K562 (cell line): ENCODE measurements at regions not wholly inside any gene's neighbourhood (a gene's known extent, or its start where the extent isn't known, plus 50 kb on each side); places are given as distances from the start of the nearest gene placed in this dataset.

Experiments
- ATAC-seq: fragments of 200-7000 bp; cut with Tn5 transposase; 3 replicates; pipeline ENCODE4 v1.9.1; 2020; ENCODE audit warnings: moderate library complexity
- BruUV-seq: library from RNA; stranded (reverse); fragments of 400-500 nt; replicated peaks from 2 replicates; lab custom pipeline; 2021; lab: Mats Ljungman, UMichigan
- CTCF ChIA-PET: fragments of 300-600 bp; formaldehyde crosslinking; extraction: SDS; loops from one replicate; lab custom pipeline; 2021; ENCODE audit warnings: low intra/inter-chr PET ratio; lab: Yijun Ruan, JAX
- POLR2A ChIA-PET: fragments of 300-600, 350-650 bp; sonication (Branson Sonifier 250); formaldehyde crosslinking; extraction: SDS; loops from one replicate; lab custom pipeline; 2021; ENCODE audit warnings: antibody characterized with exemption, inconsistent platforms; lab: Yijun Ruan, JAX
- DNase-seq, 4 experiments: peaks; one replicate each; pipeline versions ENCODE4 v3.0.0 to v3.0.0-alpha.2; 2011 to 2018; ENCODE audit warnings: low spot score in 3 of 4, mixed read lengths in 3 of 4; ENCODE audit errors: extremely low read depth in 1 of 4
- FAIRE-seq: peaks from 2 replicates; lab custom pipeline; 2011; peaks lifted over from hg19 to GRCh38; lab: Jason Lieb, UNC
- H2AFZ ChIP-seq: 2 replicates; pipeline ENCODE4 v1.6.0; 2011; ENCODE audit warnings: low read depth, low read length, control low read depth, inconsistent platforms
- H3K27ac ChIP-seq: fragments of 200-600 bp; 3 replicates; pipeline ENCODE4 v1.8.0; 2011; ENCODE audit warnings: low read depth, mild to moderate bottlenecking, control low read depth, inconsistent platforms, low read length, moderate library complexity, mixed read lengths; ENCODE audit errors: extremely low read depth
- H3K27me3 ChIP-seq, 2 experiments: fragments of 300-600 bp in 1 of 2; 2 replicates in 1 of 2; 3 replicates in 1 of 2; pipeline versions ENCODE4 v1.6.0 to v1.8.0; 2011; ENCODE audit warnings: inconsistent platforms in 2 of 2, low read length in 2 of 2, mild to moderate bottlenecking in 1 of 2, mixed read lengths in 1 of 2, moderate library complexity in 1 of 2; ENCODE audit not compliant: control insufficient read depth in 2 of 2, insufficient read depth in 2 of 2
- H3K36me3 ChIP-seq: fragments of 300-600 bp; 3 replicates; pipeline ENCODE4 v1.8.0; 2011; ENCODE audit warnings: mild to moderate bottlenecking, low read length, inconsistent platforms; ENCODE audit not compliant: control insufficient read depth, insufficient read depth
- H3K4me1 ChIP-seq, 2 experiments: fragments of 200-600 bp in 1 of 2; replicated peaks in 1 of 2; 2 replicates in 1 of 2; 3 replicates in 1 of 2; pipeline versions ENCODE4 v1.5.1 to v1.8.0; 2011; ENCODE audit warnings: inconsistent platforms in 2 of 2, low read length in 2 of 2, mild to moderate bottlenecking in 1 of 2, mixed read lengths in 1 of 2, moderate library complexity in 1 of 2; ENCODE audit not compliant: control insufficient read depth in 2 of 2, insufficient read depth in 2 of 2
- H3K4me2 ChIP-seq: 2 replicates; pipeline ENCODE4 v1.6.1; 2011; ENCODE audit warnings: low read length, control low read depth, inconsistent platforms, mixed read lengths; ENCODE audit not compliant: insufficient read depth
- H3K4me3 ChIP-seq: fragments of 200-600 bp; sonication (generic), shearing (Covaris generic); 2 replicates; pipeline ENCODE4 v1.5.1; 2016; ENCODE audit warnings: control low read depth, inconsistent platforms
- H3K79me2 ChIP-seq: fragments of 200-600 bp; 3 replicates; pipeline ENCODE4 v1.8.0; 2011; ENCODE audit warnings: low read length, inconsistent platforms; ENCODE audit not compliant: control insufficient read depth, insufficient read depth
- H3K9ac ChIP-seq, 2 experiments: 2 replicates each; pipeline versions ENCODE4 v1.6.0 to v1.6.1; 2011; ENCODE audit warnings: low read depth in 2 of 2, low read length in 2 of 2, control low read depth in 1 of 2, inconsistent platforms in 1 of 2, mild to moderate bottlenecking in 1 of 2, mixed read lengths in 1 of 2; ENCODE audit not compliant: insufficient read depth in 1 of 2
- H3K9me1 ChIP-seq: one replicate; pipeline ENCODE4 v1.6.0; 2011; ENCODE audit warnings: inconsistent platforms, mild to moderate bottlenecking, low read length, moderate library complexity; ENCODE audit not compliant: control insufficient read depth, insufficient read depth
- H3K9me3 ChIP-seq: replicated peaks from 2 replicates; pipeline ENCODE4 v1.5.1; 2011; ENCODE audit warnings: low read depth, low read length, inconsistent platforms; ENCODE audit not compliant: control insufficient read depth, insufficient read depth
- H4K20me1 ChIP-seq: replicated peaks from 2 replicates; pipeline ENCODE4 v1.6.1; 2011; ENCODE audit warnings: low read length, inconsistent platforms, mixed read lengths; ENCODE audit not compliant: control insufficient read depth, insufficient read depth
- ATF4 ChIP-seq: fragments of 450-650 bp; formaldehyde crosslinking; IDR thresholded peaks from 2 replicates; pipeline ENCODE4 v1.4.0; 2022; ENCODE audit warnings: mild to moderate bottlenecking, moderate library complexity
- EP400 ChIP-seq: fragments of 450-650 bp; IDR thresholded peaks from 2 replicates; pipeline ENCODE4 v1.6.1; 2017; ENCODE audit warnings: antibody characterized with exemption, mild to moderate bottlenecking, moderate library complexity
- FOXA3 ChIP-seq, 2 experiments: fragments of 450-650 bp in 1 of 2; sonication (generic) in 1 of 2; formaldehyde crosslinking; IDR thresholded peaks in 1 of 2; conservative IDR thresholded peaks in 1 of 2; 2 replicates each; pipeline versions ENCODE4 v1.4.0 to v1.8.0; 2020 to 2022; ENCODE audit warnings: mild to moderate bottlenecking in 2 of 2, missing genetic modification reagents in 1 of 2
- KLF16 ChIP-seq: IDR thresholded peaks from 2 replicates; pipeline ENCODE4 v1.6.1; 2016; ENCODE audit warnings: antibody characterized with exemption
- NR2F6 ChIP-seq: fragments of 450-650 bp; formaldehyde crosslinking; IDR thresholded peaks from 2 replicates; pipeline ENCODE4 v1.4.0; 2020; ENCODE audit warnings: mild to moderate bottlenecking
- SNAPC5 ChIP-seq: fragments of 250-450 bp; sonication (Bioruptor Pico); IDR thresholded peaks from 2 replicates; pipeline ENCODE4 v1.8.0; 2021; ENCODE audit warnings: moderate library complexity, mild to moderate bottlenecking, inconsistent platforms
- ZBTB49 ChIP-seq: sonication (generic); formaldehyde crosslinking; IDR thresholded peaks from 2 replicates; pipeline ENCODE4 v1.8.0; 2022; ENCODE audit warnings: missing genetic modification reagents, mild to moderate bottlenecking, borderline replicate concordance
- WGBS: fragments of 100-300 bp; shearing (Covaris generic); methylation state at CpG from one replicate; pipeline ENCODE4 v1.1.6; 2016; ENCODE audit warnings: low coverage, mixed read lengths; ENCODE audit not compliant: insufficient coverage; ENCODE audit errors: missing lambda C conversion rate; 5-methylcytosine and 5-hydroxymethylcytosine counted together
- in situ Hi-C: fragments of 300-500 bp; cut with MboI; formaldehyde crosslinking; loops from 4 replicates; pipeline ENCODE4 v1.15.0; 2018; ENCODE audit warnings: inconsistent platforms, mixed read lengths
- intact Hi-C: fragments of 100-400 bp; cut with micrococcal nuclease; formaldehyde crosslinking; loops from 2 replicates; pipeline ENCODE4 v1.14.2; 2022

- TF ChIP-seq KLF16 (no peak), SNAPC5 (no peak)
Measured at GRCh38 chr10:111579473-111579872, 502.6 kb downstream of the ADRA2A start (continued).

GRCh38 chr10:111590703-111591102 is 513.9 kb downstream of the ADRA2A start:
- 0% methylated on average over 3 of the region's 3 CpGs for whole genome bisulfite sequencing
- Histone ChIP-seq H3K36me3 (no peaks in the 10 kb centered on the region), H3K9me3 (no peaks in the 10 kb centered on the region), H3K27ac (no peak overlapping the region), H3K4me2 (no peak overlapping the region), H2AFZ (no peak overlapping the region), H3K9me1 (no peaks in the 10 kb centered on the region), H3K4me3 (no peak overlapping the region), H3K27me3 (no peaks in the 10 kb centered on the region), H3K9ac (no peak overlapping the region), H3K4me1 (no peaks in the 10 kb centered on the region), H3K79me2 (no peaks in the 10 kb centered on the region), H4K20me1 (no peaks in the 10 kb centered on the region)
- intact Hi-C loops = no loop called here
- CTCF ChIA-PET = no interaction called here
- in situ Hi-C loops = no loop called here
- ATAC-seq (no peak), FAIRE-seq (no peak), DNase-seq (no peak)
- BruUV-seq = no TSS peak
- TF ChIP-seq FOXA3 (CRISPR knock-in tag; conservative IDR thresholded peaks at IDR 0.05 in 1 of 2, IDR thresholded peaks at IDR 0.05 in 1 of 2) = no peak
- no peak for TF ChIP-seq EP400
- TF ChIP-seq NR2F6 (CRISPR knock-in tag) = no peak
- no peak for TF ChIP-seq ZBTB49 (CRISPR knock-in tag)
- no peak for TF ChIP-seq ATF4 (CRISPR knock-in tag)
- POLR2A ChIA-PET = no interaction called here
